ENCODE measurements at regions not wholly inside any gene's neighbourhood (a gene's known extent, or its start where the extent isn't known, plus 50 kb on each side); places are given as distances from the start of the nearest gene placed in this dataset.

GRCh38 chr2:145155196-145155595 lies 635.3 kb upstream of the ZEB2 start:
- H3K4me1 ChIP-seq (ENCODE audit: control insufficient read depth in 2 of 3, insufficient read depth in 2 of 3, low read depth in 1 of 3, low read length in 3 of 3): no peaks in the 10 kb centered on the region
- no peaks in the 10 kb centered on the region for H3K27me3 ChIP-seq (ENCODE audit: control insufficient read depth, insufficient read depth, low read length)
- FAIRE-seq (no peak), DNase-seq (no peak)
- no peak overlapping the region for H3K27ac ChIP-seq (ENCODE audit: low read depth in 2 of 2, low read length in 2 of 2)
- no peak overlapping the region for H3K4me3 ChIP-seq (ENCODE audit: low read length in 3 of 3)
- no peak overlapping the region for H3K9ac ChIP-seq (ENCODE audit: low read length in 3 of 3)
- no peaks in the 10 kb centered on the region for H3K36me3 ChIP-seq (ENCODE audit: control insufficient read depth in 2 of 3, insufficient read depth in 3 of 3, low read length in 3 of 3)
- no peak for TF ChIP-seq CTCF (IDR thresholded peaks at IDR 0.05; ENCODE audit: borderline replicate concordance, extremely low read depth, insufficient read depth)
- peaks cover 0 to 4% (median 0%) of the 10 kb centered on the region in 3 donors for H3K9me3 ChIP-seq (ENCODE audit: control insufficient read depth in 2 of 3, insufficient read depth in 1 of 3, low read length in 3 of 3)
- intact Hi-C loops (cut with DNase I): no loop called here

GRCh38 chr2:145154731-145155130 lies 634.8 kb upstream of the ZEB2 start:
- peaks cover 0 to 4% (median 0%) of the 10 kb centered on the region in 3 donors for H3K9me3 ChIP-seq (ENCODE audit: control insufficient read depth in 2 of 3, insufficient read depth in 1 of 3, low read length in 3 of 3)
- H3K27me3 ChIP-seq (ENCODE audit: control insufficient read depth, insufficient read depth, low read length): no peaks in the 10 kb centered on the region
- no peak overlapping the region for H3K27ac ChIP-seq (ENCODE audit: low read depth in 2 of 2, low read length in 2 of 2)
- no peak overlapping the region for H3K9ac ChIP-seq (ENCODE audit: low read length in 3 of 3)
- H3K4me3 ChIP-seq (ENCODE audit: low read length in 3 of 3): no peak overlapping the region
- no peaks in the 10 kb centered on the region for H3K4me1 ChIP-seq (ENCODE audit: control insufficient read depth in 2 of 3, insufficient read depth in 2 of 3, low read depth in 1 of 3, low read length in 3 of 3)
- FAIRE-seq: no peak
- no peaks in the 10 kb centered on the region for H3K36me3 ChIP-seq (ENCODE audit: control insufficient read depth in 2 of 3, insufficient read depth in 3 of 3, low read length in 3 of 3)
- TF ChIP-seq CTCF (IDR thresholded peaks at IDR 0.05; ENCODE audit: borderline replicate concordance, extremely low read depth, insufficient read depth): no peak
- DNase-seq: no peak
- intact Hi-C loops (cut with DNase I): no loop called here

GRCh38 chr2:145146691-145147090 lies 626.8 kb upstream of the ZEB2 start:
- intact Hi-C loops (cut with DNase I): no loop called here
- FAIRE-seq: no peak
- no peaks in the 10 kb centered on the region for H3K36me3 ChIP-seq (ENCODE audit: control insufficient read depth in 2 of 3, insufficient read depth in 3 of 3, low read length in 3 of 3)

More at GRCh38 chr2:145146691-145147090, 626.8 kb upstream of the ZEB2 start:
- H3K4me1 ChIP-seq (ENCODE audit: control insufficient read depth in 2 of 3, insufficient read depth in 2 of 3, low read depth in 1 of 3, low read length in 3 of 3): no peaks in the 10 kb centered on the region
- H3K27me3 ChIP-seq (ENCODE audit: control insufficient read depth, insufficient read depth, low read length): no peaks in the 10 kb centered on the region
- H3K27ac ChIP-seq (ENCODE audit: low read depth in 2 of 2, low read length in 2 of 2): no peak overlapping the region
- H3K9ac ChIP-seq (ENCODE audit: low read length in 3 of 3): no peak overlapping the region
- no peak for TF ChIP-seq CTCF (IDR thresholded peaks at IDR 0.05; ENCODE audit: borderline replicate concordance, extremely low read depth, insufficient read depth)
- peaks cover 0 to 4% (median 0%) of the 10 kb centered on the region in 3 donors for H3K9me3 ChIP-seq (ENCODE audit: control insufficient read depth in 2 of 3, insufficient read depth in 1 of 3, low read length in 3 of 3)
- no peak overlapping the region for H3K4me3 ChIP-seq (ENCODE audit: low read length in 3 of 3)
- DNase-seq: no peak

All from kidney (tissue), 13 donors.